Fibroblast of upper back skin (primary cell): ENCODE measurements at regions not wholly inside any gene's neighbourhood (a gene's known extent, or its start where the extent isn't known, plus 50 kb on each side); places are given as distances from the start of the nearest gene placed in this dataset.
A peak's percentile ranks its signal among the peaks of the same experiment; 100 is the strongest.

ENCODE experiments used
- DNase-seq: peaks from one replicate; pipeline ENCODE4 v3.0.0-alpha.2; 2013

DNA sequence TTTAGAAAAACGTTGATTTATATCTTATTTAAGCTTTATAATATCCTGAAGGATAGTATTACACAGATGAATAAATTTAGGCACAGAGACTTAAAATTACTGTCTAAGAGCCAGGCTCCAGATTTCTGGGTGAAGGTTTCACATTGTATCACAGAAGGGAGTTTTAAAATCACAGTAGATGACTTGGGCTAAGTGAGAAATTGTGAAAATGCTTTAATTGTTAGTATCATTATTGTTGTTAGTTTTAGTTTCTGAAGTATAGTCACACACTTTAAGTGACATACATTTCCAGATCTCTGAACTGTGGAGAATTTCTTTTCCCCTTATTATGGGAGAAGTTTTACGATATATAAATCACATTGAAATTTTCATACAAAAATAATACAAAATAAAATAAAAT, 83.5 kb downstream of the NDUFS5 start:
- DNase-seq, result no peak

- peak; percentile 77 for DNase-seq
Measured at GRCh38 chr1:39110325-39110851, 84.2 kb downstream of the NDUFS5 start.

DNA sequence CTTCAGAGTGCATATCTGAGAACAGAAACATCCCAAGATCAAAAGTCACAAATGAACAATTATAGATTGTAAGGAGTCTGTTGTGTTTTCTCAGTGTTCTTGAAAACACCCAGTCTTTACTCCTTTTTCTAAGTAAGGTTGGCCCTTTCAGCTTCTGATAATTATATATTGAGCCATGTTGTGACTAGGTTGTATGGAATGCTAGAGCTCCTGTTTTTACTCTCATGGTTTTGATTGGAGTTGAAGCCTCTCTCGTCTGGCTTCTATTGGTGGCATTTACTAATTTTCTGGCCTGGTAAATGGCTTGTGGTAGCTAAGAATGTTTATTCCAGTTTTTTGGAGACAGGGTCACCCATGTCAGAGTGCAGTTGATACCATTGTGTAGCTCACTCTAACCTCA, 84.7 kb downstream of the NDUFS5 start:
- peak; percentile 77 for DNase-seq

- no peak for DNase-seq
Measured at GRCh38 chr1:39113109-39113743, 87.1 kb downstream of the NDUFS5 start.

GRCh38 chr1:39115271-39116110, 89.0 kb upstream of the MACF1 start:
- DNase-seq, result peak; percentile 70

DNA sequence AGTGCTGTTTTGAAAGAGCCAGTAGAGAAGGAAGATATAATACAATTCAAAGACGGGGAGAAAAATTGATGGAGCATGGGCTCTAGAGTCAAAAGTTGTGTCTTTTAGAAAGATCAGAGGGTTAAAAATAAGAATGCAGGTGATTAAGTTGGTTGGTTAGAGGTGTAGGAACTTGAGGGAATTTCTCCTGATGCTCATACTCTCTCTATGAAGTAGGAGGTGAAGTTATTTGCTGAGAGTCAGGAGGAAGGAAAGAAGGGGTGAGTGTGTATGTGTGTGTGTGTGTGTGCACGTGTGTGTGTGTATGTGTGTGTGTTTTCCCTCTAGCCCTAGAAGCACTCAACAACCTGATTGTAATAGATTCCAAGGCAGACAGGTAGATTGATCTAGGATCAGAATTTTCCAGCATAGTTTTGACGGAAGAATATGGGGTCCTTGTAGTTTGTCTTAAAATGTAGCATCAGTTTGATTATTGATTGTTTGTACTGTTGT, 88.3 kb upstream of the MACF1 start:
- no peak for DNase-seq

DNA sequence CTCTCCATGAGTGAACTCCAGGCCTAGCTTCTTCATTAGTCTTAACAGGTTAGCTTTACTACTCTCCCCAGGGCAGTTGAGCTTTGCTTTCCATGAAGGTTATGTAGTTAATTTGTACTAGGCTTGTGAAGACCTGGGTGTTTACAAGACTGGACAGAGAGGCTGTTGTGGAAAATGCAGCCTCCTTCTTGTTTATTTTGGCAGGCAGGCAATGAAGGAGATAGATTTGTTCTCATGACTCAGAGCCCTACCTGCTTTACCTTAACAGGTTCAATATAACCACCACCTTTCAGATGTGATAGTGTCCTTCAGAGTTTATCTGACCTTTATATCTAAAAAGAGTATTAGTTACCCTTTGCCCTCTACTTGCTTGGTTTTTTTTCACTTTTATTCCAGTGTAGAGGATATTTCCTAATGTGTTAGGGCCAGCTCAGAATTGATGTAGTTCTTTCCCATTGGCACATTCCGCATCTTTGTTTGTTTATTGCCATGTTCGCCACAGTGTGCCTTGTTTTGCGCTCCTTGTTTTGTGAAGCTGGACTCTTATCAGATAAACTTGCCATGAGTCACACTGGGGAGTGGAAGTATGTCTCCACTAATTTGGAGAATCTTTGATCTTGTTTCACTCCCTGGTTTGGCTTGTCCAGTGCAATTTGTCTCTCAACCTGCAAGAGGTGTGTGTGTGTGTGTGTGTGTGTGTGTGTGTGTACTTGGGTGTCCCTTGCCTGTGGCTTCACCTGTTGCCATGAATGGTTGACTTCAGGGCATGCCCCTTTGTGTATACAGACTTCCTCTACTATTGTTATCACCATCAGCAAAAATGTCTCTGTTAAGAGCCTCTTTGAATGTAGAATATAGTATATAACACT, 87.4 kb upstream of the MACF1 start:
- DNase-seq, result no peak

- DNase-seq, result no peak
Measured at GRCh38 chr1:39117899-39118450, 86.5 kb upstream of the MACF1 start.

GRCh38 chr1:39122056-39122455, 82.4 kb upstream of the MACF1 start:
- no peak for DNase-seq

GRCh38 chr1:39124282-39124681, 80.2 kb upstream of the MACF1 start:
- no peak for DNase-seq

GRCh38 chr1:39127513-39127912, 77.0 kb upstream of the MACF1 start:
- no peak for DNase-seq

GRCh38 chr1:39128126-39128525, 76.4 kb upstream of the MACF1 start:
- no peak for DNase-seq

- no peak for DNase-seq
Measured at GRCh38 chr1:39128959-39129358, 75.5 kb upstream of the MACF1 start.

DNA sequence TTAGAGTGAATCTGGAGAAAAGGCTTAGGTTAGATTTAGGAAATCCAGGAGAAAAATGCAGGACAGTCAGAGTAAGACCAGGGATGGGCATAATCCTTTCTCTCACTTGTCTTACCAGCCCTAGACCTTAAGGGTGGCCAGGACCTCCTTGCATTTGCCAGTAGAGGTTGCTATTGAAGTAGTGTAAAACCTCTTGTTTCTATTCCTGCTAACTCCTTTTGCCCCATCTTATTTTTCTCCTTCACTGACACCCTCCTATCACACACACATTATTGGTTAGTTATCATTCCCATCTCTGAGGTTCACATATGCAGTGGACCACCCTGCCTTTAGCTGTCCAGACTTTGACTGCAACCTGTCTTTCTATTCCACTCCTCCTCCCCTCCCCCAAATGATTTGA, 75.0 kb upstream of the MACF1 start:
- peak; percentile 47 for DNase-seq

GRCh38 chr1:39130325-39130724, 74.2 kb upstream of the MACF1 start:
- DNase-seq, result peak; percentile 71

DNA sequence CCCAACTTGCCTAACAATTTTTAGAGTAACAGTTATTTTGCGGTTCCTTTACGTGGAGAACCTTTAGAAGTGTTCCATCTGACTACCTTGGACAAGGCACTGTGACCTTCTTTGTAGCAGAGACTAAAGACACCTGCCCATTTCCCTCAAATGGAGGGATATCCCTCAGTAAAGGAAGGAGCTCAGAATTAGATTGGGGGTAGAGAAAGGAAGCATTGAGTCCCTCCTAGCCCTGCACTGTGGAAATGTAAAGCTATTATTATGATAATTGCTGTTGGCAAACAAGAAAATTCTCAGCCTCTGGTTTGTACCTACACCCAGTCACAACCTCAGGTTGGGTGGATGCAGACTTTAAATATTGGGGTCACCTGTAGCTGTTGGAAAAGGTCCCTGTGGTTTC, 72.6 kb upstream of the MACF1 start:
- DNase-seq, result no peak

DNA sequence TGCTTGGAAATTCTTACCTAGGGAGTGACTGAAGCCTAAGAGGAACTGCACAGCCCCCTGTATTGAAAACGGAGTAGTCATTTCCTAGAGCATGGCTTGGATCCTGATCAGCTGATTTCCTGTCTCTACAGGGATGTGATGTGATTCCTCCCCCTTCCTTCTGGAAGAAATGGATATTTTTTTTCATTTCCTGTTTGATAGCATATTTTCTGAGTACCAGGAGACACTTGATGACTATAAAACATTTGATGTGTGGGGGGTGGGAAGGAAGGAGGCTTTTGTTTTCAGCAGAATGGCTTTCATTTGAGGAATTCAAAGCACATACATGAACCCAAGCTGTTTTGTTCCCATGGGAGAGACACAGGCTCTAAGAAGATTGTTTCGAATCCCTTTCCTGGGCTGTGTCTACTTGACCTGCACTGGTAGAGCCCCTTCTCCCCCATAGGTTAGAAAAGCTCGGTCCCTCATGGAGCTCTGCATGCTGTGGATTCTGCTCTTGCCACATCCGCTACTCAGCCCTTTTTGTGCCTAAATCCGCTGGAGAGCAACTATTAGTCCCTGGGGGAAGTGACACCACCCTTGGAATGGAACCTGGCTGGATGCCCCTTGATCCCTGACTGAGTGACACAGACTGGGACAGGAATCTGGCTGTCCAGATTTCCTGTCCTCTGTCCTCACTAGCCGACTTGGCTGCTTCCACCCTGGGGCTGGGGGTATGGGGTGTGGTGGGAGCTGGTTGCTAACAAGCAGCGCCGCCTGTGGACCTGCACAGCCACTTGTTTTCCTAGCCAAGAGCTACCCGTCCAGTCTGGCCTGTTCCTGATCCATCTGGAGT, 71.8 kb upstream of the MACF1 start:
- peak; percentile 66 for DNase-seq

GRCh38 chr1:39133340-39133684, 71.2 kb upstream of the MACF1 start:
- no peak for DNase-seq

DNA sequence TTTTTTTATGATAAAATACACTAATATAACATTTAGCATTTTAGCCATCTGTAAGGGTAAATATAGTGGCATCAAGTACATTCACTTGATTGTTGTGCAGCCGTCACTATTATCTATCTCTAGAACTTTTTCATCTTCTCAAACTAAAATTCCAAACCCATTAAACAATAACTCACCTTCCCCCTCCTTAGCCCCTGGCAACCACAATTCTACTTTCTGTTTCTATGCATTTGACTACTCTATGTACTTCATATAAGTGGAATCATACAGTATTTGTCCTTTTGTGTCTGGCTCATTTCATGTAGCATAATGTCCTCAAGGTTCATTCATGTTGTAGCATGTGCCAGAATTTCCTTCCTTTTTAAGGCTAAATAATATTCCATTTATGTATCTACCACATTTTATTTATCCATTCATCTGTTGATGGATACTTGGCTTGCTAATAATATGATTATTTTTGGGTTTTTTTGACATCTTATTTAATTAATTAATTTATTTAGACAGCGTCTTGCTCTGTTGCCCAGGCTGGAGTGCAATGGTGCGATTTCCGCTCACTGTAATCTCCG, 69.6 kb upstream of the MACF1 start:
- DNase-seq, result no peak

DNA sequence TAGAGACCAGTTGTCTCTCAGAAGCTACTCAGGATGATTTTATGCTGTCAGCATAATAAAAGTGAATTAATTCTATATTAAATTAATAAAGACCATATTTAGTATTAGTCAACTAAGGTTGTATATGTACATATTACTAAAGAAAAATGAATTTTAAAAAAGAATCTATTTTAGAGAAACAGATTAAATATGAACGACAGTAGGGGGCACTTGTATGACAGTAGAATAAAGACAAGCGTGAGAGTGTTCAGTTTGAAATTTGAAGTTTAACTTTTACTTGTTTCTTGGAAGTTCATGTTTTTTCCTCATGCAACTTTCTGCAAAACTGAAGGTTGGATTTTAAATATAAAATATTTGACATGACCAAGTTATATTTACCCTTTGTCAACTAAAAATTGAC, 67.9 kb upstream of the MACF1 start:
- DNase-seq, result no peak

- peak; percentile 30 for DNase-seq
Measured at GRCh38 chr1:39139723-39140360, 64.7 kb upstream of the MACF1 start.
